MM.1S (cell line): ENCODE measurements at regions not wholly inside any gene's neighbourhood (a gene's known extent, or its start where the extent isn't known, plus 50 kb on each side); places are given as distances from the start of the nearest gene placed in this dataset.

ENCODE experiments used
- CTCF ChIP-seq: fragments of 300-600 bp; sonication (generic); IDR thresholded peaks from 2 replicates; pipeline ENCODE4 v1.5.1; 2016; ENCODE audit warnings: antibody characterized with exemption, low read length, mixed read lengths
- EZH2phosphoT487 ChIP-seq: fragments of 300-600 bp; sonication (generic); IDR thresholded peaks from 2 replicates; pipeline ENCODE4 v1.6.1; 2018; ENCODE audit warnings: antibody characterized with exemption, low read length

- TF ChIP-seq CTCF (peak; percentile 46), EZH2phosphoT487 (no peak)
Measured at GRCh38 chr14:106872611-106873446, 1346.4 kb downstream of the TMEM121 start.
